ENCODE measurements at regions not wholly inside any gene's neighbourhood (a gene's known extent, or its start where the extent isn't known, plus 50 kb on each side); places are given as distances from the start of the nearest gene placed in this dataset.
"Not testable (repeated sequence)": the region's sequence is repeated elsewhere in the genome, so short reads cannot be mapped to it uniquely, and the experiment has no call there.

- not testable (repeated sequence) for TF ChIP-seq CTCF, POLR2A (IDR thresholded peaks at IDR 0.05)
Observed at GRCh38 chrX:39798488-39798887, 299.3 kb downstream of the BCOR start.
